ENCODE measurements at regions not wholly inside any gene's neighbourhood (a gene's known extent, or its start where the extent isn't known, plus 50 kb on each side); places are given as distances from the start of the nearest gene placed in this dataset.

- WGBS, 2 donors = 80 to 83% methylated on average over 12 to 17 of the region's 22 CpGs
- H3K27me3 ChIP-seq = no peaks in the 10 kb centered on the region
- no peak for DNase-seq
- H3K4me3 ChIP-seq (replicated peaks in 1 of 3) = no peak overlapping the region
- H3K36me3 ChIP-seq = no peaks in the 10 kb centered on the region
- peaks cover 0 to 8% of the 10 kb centered on the region in 2 donors for H3K4me1 ChIP-seq
- no peak overlapping the region for H3K27ac ChIP-seq
- intact Hi-C loops (cut with DNase I) = no loop called here
- TF ChIP-seq CTCF (IDR thresholded peaks at IDR 0.05) (no peak), POLR2A (IDR thresholded peaks at IDR 0.05) (no peak)
- H3K9me3 ChIP-seq = no peaks in the 10 kb centered on the region
These were observed 90.9 kb upstream of the RUNX3 start for GRCh38 chr1:25020851-25021590.

- no peaks in the 10 kb centered on the region for H3K9me3 ChIP-seq
- H3K4me3 ChIP-seq (replicated peaks in 1 of 3) = no peak overlapping the region
- H3K27ac ChIP-seq = no peak overlapping the region
- TF ChIP-seq CTCF (IDR thresholded peaks at IDR 0.05) (no peak), POLR2A (IDR thresholded peaks at IDR 0.05) (no peak)
- no peak for DNase-seq
- peaks cover 0 to 8% of the 10 kb centered on the region in 2 donors for H3K4me1 ChIP-seq
- intact Hi-C loops (cut with DNase I) = no loop called here
- WGBS, 2 donors = 83 to 88% methylated on average over 10 to 15 of the region's 15 CpGs
- H3K36me3 ChIP-seq = no peaks in the 10 kb centered on the region
- H3K27me3 ChIP-seq = no peaks in the 10 kb centered on the region
These were observed 90.2 kb upstream of the RUNX3 start for GRCh38 chr1:25020173-25020845.

- Histone ChIP-seq H3K27ac (no peak overlapping the region), H3K9me3 (no peaks in the 10 kb centered on the region), H3K36me3 (no peaks in the 10 kb centered on the region), H3K27me3 (no peaks in the 10 kb centered on the region), H3K4me1 (peaks cover 0 to 8% of the 10 kb centered on the region in 2 donors), H3K4me3 (replicated peaks in 1 of 3) (no peak overlapping the region)
- TF ChIP-seq POLR2A (IDR thresholded peaks at IDR 0.05) (no peak), CTCF (IDR thresholded peaks at IDR 0.05) (no peak)
- WGBS, 2 donors = 85 to 94% methylated on average over 7 to 13 of the region's 13 CpGs
- intact Hi-C loops (cut with DNase I) = no loop called here
- DNase-seq = no peak
These were observed 89.5 kb upstream of the RUNX3 start for GRCh38 chr1:25019337-25020172.

GRCh38 chr1:25018943-25019336 is 88.9 kb upstream of the RUNX3 start:
- WGBS, 2 donors = 91 to 96% methylated on average over 5 of the region's 5 CpGs

More at GRCh38 chr1:25018943-25019336, 88.9 kb upstream of the RUNX3 start:
- no peak for TF ChIP-seq CTCF (IDR thresholded peaks at IDR 0.05)
- no peak for TF ChIP-seq POLR2A (IDR thresholded peaks at IDR 0.05)
- Histone ChIP-seq H3K9me3 (no peaks in the 10 kb centered on the region), H3K36me3 (no peaks in the 10 kb centered on the region), H3K4me1 (peaks cover 0 to 8% of the 10 kb centered on the region in 2 donors), H3K4me3 (replicated peaks in 1 of 3) (no peak overlapping the region), H3K27ac (no peak overlapping the region), H3K27me3 (no peaks in the 10 kb centered on the region)
- intact Hi-C loops (cut with DNase I) = no loop called here
- no peak for DNase-seq

Data from thyroid gland (tissue), 4 donors.